GM19467 (cell line): ENCODE measurements at regions not wholly inside any gene's neighbourhood (a gene's known extent, or its start where the extent isn't known, plus 50 kb on each side); places are given as distances from the start of the nearest gene placed in this dataset.

Experiments
- ATAC-seq: cut with Tn5 transposase; IDR thresholded peaks from one replicate; pipeline ENCODE4 v1.9.1; 2021; ENCODE audit warnings: mild to moderate bottlenecking, moderate library complexity; ENCODE audit not compliant: unreplicated experiment

GRCh38 chr5:2183154-2184025 lies 300.7 kb upstream of the IRX4 start:
- no peak for ATAC-seq

DNA sequence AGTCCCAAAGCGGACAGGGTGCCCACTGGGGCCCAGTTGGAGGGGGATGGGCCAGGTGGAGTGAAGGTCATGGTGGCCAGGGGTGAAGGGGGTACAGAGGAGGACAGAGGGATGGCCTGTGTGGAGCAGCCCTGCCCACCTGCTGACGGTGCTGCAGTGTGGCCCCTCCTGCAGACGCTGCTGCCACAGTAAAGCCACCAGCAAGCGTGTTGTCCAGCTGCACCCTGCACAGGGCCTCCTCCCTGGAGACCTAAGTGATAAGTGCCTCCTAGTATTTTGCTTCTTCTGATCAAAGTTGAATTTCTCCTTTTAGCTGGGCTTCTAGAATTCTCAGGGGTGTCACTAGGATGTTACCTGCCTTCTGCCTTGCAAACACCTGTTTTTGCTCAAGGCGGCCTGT lies 299.3 kb upstream of the IRX4 start:
- no peak for ATAC-seq

DNA sequence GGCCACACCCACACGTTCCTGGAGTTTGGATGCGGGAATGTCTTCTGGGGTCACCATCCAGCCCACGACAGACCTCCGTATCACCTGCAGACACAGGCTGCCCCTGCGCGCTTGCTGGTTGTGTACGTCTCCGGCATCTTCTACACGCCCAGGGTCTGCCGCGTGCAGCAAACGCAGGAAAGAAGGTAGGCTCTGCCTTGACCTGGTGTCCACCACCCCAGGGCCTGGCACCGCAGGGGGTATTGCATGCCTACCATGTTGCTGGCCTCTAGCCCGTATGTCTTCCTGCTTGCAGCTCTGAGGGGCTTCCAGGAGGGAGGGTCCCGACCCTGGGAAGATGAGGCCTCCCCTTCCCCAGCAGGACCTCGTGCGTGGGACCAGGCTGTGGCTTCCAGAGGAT lies 298.8 kb upstream of the IRX4 start:
- ATAC-seq: no peak

DNA sequence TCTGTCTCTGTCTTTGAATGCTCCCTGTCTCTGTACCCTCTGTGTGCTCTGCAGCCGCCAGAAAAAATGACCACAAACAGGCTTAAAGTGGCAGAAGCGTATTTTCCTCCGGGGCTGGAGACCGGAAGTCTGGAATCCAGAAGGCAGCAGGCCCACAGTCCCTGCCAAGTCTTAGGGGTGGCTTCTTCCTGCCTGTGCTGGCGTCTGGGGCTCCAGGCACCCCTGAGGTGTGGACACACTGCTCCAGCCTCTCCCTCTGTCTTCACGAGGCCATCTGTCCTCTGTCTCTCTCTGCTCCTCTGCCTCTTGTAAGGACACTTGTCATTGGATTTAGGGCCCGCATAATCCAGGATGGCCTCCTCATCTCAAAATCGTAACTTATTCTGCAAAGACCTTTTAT lies 298.4 kb upstream of the IRX4 start:
- ATAC-seq: no peak

DNA sequence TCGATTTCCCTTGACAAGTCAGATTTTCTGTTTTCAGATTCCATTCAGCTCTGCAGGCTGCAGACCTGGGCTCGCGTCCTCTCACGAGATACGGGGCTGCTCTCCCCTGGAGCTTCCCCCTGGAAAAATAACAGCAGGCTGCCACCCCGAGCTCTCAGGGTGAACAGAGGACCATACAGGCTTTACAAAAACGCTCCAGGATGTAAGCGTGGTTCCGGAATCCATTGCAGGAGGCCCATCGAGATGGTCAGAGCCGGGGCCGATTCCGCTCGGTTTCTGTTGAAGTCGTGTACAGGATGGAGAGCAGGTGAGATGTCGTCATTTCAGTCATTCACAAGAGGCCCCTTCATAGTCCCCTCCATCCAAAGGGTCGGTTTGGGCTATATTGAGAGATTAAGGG lies 297.7 kb upstream of the IRX4 start:
- ATAC-seq: no peak

DNA sequence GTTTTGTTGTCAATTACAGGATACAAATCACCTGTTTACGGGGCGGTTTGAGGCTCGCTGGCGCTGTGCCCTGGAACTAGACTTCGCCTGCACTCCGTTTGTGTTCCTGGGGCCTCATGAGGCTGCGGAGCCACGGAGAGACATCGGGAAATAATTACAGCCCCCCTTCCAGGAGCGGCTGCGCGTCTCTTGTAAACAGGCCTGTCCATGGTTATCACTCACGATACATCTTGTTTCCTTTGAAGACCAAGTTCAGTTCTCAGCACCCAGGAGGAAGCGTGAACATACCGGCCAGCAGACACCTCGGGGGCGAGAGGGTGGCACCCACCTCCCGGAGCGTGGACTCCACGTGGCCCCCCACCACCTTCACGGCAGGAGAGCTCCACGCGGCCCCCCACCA lies 297.1 kb upstream of the IRX4 start:
- no peak for ATAC-seq

GRCh38 chr5:2178528-2178927 lies 295.8 kb upstream of the IRX4 start:
- no peak for ATAC-seq

DNA sequence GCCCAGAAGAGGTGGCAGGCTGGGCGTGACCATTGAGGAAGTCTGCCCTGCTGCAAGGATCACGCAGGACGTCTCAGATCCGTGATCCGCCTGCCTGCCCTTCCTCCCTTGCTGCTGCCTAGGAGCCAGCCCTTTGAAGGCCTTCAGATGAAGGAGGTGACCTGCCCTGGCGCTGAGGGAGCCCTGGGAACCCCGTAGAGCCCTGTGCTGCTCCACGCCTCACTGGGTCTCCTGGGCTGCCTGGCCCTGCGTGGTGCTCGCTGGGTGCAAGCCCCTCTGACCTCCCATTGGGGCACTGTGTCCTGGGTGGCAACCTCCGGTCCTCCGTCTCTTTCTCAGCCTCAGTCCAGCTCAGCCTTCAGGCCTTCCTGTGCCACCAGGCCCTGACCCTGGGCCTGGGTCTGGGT lies 295.3 kb upstream of the IRX4 start:
- no peak for ATAC-seq

- no peak for ATAC-seq
These were observed 294.5 kb upstream of the IRX4 start for GRCh38 chr5:2177244-2177643.

DNA sequence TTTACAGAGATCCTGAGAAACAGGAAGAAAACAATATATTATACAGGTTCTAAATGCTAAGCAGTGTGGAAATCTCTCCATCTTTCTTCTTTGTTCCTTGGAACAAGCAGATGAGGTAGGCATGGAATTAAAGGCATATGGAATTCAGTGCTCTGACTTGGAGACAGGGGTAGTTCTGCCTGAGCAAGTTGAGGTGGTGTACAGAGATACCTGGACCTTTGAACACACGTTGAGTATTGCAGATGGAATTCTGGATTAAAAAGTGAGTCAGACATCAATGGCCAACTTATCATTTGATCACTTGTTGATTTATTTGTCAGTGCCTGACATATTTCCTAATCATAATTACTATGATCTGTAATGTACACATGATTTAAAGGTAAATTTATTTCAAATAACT lies 293.9 kb upstream of the IRX4 start:
- no peak for ATAC-seq

DNA sequence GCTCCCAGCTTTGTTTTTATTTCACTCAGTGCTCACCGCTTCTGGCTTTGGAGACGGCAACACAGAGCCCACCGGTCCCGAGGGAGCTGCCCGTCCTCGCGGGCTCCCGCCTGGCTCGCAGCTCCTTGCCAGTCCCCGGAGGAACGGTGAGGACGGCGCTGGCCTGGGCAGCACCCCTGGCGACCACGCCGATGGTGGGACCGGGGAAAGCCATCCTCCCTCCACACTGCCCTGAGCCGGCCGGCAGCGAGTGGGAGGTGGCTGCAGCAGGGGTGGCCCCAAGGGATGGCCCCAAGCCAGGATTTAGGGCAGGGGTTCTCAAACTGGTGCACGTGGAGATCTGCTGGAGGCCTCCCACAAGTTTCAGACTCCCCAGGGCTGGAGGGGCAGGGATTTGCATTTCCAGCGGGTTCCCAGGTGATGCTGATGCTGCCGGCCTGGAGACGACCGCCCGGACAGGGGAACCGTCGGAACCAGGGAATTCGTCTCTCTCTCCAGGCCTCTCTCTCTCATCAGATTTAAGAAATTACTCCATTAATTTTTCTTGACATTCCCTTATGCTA lies 293.2 kb upstream of the IRX4 start:
- no peak for ATAC-seq

DNA sequence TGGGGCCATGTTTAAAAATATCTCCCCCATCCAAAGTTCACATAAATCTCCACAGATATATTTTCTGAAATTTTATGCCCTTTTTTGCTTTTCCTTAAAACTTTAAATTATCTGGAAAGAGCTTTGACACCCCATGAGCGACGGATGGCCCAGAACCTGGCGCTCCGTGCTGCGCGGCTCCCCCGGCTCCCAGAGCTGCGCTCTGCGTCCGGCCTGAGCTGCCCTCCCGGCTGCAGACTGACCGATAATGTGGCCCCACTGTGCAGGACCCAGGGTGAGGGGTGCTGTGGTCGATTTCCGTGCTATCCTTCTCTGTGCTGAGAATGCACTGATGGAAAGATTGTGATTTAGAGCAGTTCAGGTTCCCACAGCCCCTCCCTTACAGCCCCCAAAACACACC lies 292.3 kb upstream of the IRX4 start:
- no peak for ATAC-seq

GRCh38 chr5:2174538-2174937 lies 291.8 kb upstream of the IRX4 start:
- ATAC-seq: no peak

DNA sequence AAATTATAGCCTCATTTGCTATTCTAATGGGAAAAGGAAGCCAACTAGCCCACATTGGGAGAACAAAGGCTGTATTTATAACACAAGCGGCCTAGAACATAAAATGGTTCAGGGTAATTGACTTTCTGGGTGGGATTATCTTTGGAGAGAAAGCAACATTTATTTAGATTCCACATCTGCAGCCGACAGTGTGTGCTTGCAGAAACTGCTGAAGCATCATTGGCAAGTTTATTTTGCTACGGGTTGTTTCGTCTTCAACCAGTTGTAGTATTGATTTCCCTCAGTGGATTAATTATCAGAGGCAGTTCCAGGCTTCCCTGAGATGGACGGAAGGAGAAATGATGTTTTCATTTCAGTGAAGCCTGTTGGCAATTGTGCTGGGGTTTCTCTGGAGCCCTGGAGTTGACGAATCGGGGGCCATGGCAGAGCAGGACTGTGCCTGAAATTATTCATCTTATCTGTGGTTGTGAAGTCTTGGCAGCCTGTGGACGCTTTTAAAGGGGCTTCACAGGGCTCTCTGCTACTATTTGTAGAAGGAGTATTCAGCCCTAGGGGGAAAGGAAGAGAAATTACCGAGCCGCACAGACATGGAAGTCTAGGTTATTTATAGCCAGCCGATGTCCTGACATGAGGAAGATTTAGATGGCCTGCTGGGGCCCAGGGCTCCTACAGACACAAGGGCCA lies 290.6 kb upstream of the IRX4 start:
- ATAC-seq: no peak

DNA sequence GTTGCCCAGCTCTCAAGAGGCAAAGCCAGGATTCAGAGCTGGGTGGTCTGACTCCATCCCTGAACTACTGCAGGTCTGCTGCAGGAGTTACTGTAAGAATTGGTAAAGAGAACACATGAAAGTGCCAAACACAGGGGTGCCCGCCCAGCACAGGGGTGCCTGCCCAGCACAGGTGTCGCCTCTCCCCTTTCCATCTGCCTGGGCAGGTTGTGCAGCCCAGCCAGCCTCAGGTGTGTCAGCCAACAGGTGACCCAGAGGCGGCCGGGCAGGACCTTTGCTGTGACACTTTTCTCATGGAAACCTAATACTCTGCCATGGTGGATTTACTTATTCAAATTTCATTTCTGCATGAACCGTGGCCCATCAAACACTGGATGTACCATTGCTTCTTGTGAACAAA lies 289.7 kb upstream of the IRX4 start:
- ATAC-seq: no peak

GRCh38 chr5:2170761-2171160 lies 288.0 kb upstream of the IRX4 start:
- no peak for ATAC-seq

DNA sequence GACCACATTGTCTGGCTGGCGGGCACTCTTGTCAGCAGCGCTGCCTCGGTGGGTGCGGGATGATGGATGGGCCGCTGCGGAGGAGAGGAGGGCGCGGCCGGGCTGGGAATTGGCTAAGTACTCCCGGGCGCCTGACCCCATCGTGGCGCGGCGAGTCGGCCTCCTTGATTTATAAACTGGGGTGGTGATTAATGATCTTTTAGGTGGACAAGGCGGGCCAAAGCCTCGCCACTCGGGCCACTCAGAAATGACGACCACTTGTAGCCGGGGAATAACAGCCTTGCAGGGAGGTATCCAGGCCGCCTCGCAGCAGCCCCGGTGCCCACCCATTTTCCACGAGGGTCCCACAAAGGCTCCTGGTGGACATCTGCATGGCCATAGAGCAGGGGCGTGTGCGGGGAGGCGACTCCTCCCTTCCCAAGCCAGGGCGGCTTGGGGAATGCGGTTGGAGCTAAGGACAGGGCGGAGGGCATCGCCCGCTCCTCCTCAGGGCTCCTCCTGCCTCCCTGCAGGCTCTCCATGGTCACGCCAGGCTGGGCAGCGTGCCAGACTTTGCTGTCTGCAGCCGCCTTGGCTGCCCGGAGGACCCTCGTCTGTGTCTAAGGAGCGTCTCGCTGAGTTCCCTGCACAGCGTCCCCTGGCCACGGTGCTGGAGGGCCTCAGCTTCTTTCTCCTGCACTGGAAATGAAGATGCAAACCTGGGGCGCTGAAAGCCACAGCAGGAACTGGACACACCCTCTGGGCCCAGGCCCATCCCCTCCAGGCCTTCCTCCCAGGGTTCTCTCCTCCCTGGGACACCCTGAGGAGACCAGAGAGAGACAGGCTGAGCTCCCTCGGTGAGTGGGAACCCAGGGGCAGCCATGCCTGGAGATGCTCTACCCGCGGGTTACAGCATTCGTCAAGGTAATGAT lies 287.4 kb upstream of the IRX4 start:
- no peak for ATAC-seq

- ATAC-seq: no peak
These were observed 286.7 kb upstream of the IRX4 start for GRCh38 chr5:2169430-2169808.

- no peak for ATAC-seq
These were observed 286.1 kb upstream of the IRX4 start for GRCh38 chr5:2168601-2169429.

DNA sequence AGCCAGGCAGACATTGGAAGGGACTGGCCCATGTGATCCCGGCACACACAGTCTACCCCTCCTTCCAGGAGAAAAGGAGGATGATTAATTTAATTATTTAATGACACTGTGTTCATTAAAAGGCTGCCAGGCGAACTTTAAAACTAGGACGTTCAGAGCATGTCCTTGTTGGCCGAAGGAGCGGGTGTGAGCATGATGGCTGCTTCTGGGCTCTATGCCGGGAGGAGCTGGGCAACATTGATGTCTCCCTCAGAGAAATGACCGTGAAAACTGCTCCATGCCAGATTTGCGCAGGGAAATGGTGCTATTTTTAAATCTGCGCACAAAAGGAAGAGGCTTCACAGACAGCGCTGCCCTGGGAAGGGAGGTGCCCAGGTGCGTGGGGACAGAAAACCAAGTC lies 284.9 kb upstream of the IRX4 start:
- no peak for ATAC-seq
